Heart left ventricle (tissue), 13 donors: ENCODE measurements at regions not wholly inside any gene's neighbourhood (a gene's known extent, or its start where the extent isn't known, plus 50 kb on each side); places are given as distances from the start of the nearest gene placed in this dataset.

Source experiments
- CTCF ChIP-seq, 12 donors: fragments of 200-600 bp; sonication (generic) in 4 of 12; IDR thresholded peaks; one replicate each; pipeline versions ENCODE4 v1.5.0 to v1.8.0; 2018 to 2022; ENCODE audit warnings: antibody characterized with exemption in 12 of 12, mild to moderate bottlenecking in 5 of 12
- POLR2A ChIP-seq, 2 donors: fragments of 450-650 bp; IDR thresholded peaks; one replicate each; pipeline ENCODE4 v1.6.1; 2017; ENCODE audit warnings: antibody characterized with exemption in 2 of 2, mild to moderate bottlenecking in 2 of 2, moderate library complexity in 2 of 2
- donor health status: ischemic (EF 13 %, LVEDD 7.1; RV severe dilation, severe dysfunction).
- donor health status: DM: no; HTN: yes; CAD: no.
- donor health status: DM: no; HTN: no; CAD: no.
- donor health status: ischemic (EF 25% LVEDD 6.9; RV normal size, moderate dysfunction).
- donor health status: ischemic (EF 25% LVEDD 5.7; RV mildly dilated, moderate dysfunction).
- donor health status: ischemic (EF 35%, LVEDD 5.7; RV mildly dilated, moderate dysfunction).
- donor health status: nonischemic (EF 11% LVEDD 7.7; RV severe dilation, severe dysfunction).
- donor health status: DM: yes; HTN: yes; CAD: no.
- donor health status: PGD.
- donor health status: ischemic (EF 29% LVEDD 5.4; RV normal size, mild dysfunction).
- donor health status: nonischemic (EF 23%, LVEDD 6.1; RV moderate dilation, normal function).

- no peak for TF ChIP-seq POLR2A (IDR thresholded peaks at IDR 0.05)
- TF ChIP-seq CTCF (IDR thresholded peaks at IDR 0.05), result no peak
These were observed 137.6 kb downstream of the GOLIM4 start for GRCh38 chr3:167958141-167958540.
